Ectodermal cell (in vitro differentiated cells): ENCODE measurements at regions not wholly inside any gene's neighbourhood (a gene's known extent, or its start where the extent isn't known, plus 50 kb on each side); places are given as distances from the start of the nearest gene placed in this dataset.
"Not testable (repeated sequence)": the region's sequence is repeated elsewhere in the genome, so short reads cannot be mapped to it uniquely, and the experiment has no call there.

Experiments
- H3K27ac ChIP-seq: 2 replicates; pipeline ENCODE4 v1.7.0; 2013; ENCODE audit warnings: mild to moderate bottlenecking, low read depth, low read length; ENCODE audit not compliant: insufficient read depth, poor library complexity, severe bottlenecking
- H3K27me3 ChIP-seq: 2 replicates; pipeline ENCODE4 v1.7.0; 2013; ENCODE audit warnings: mild to moderate bottlenecking, low read length; ENCODE audit not compliant: insufficient read depth, control insufficient read depth, poor library complexity, severe bottlenecking
- H3K36me3 ChIP-seq: one replicate; pipeline ENCODE4 v1.7.0; 2013; ENCODE audit warnings: low read length; ENCODE audit not compliant: control insufficient read depth, insufficient read depth
- H3K4me1 ChIP-seq: one replicate; pipeline ENCODE4 v1.7.0; 2013; ENCODE audit warnings: low read length; ENCODE audit not compliant: control insufficient read depth, insufficient read depth
- H3K4me3 ChIP-seq: 2 replicates; pipeline ENCODE4 v1.7.0; 2013; ENCODE audit warnings: low read depth, low read length, control low read depth; ENCODE audit not compliant: insufficient read depth
- H3K9me3 ChIP-seq: 2 replicates; pipeline ENCODE4 v1.7.0; 2013; ENCODE audit warnings: mild to moderate bottlenecking, low read length, moderate library complexity; ENCODE audit not compliant: control insufficient read depth
- WGBS, 2 experiments: methylation state at CpG; one replicate each; pipeline ENCODE4 v1.1.7; 2013; ENCODE audit warnings: missing lambda C conversion rate in 2 of 2; 5-methylcytosine and 5-hydroxymethylcytosine counted together

GRCh38 chr4:188989371-188989770 is 850.1 kb downstream of the TRIML1 start:
- Histone ChIP-seq H3K4me1 (no peaks in the 10 kb centered on the region), H3K4me3 (no peak overlapping the region), H3K9me3 (no peaks in the 10 kb centered on the region), H3K27ac (no peak overlapping the region), H3K27me3 (no peaks in the 10 kb centered on the region), H3K36me3 (no peaks in the 10 kb centered on the region)
- WGBS, 2 experiments = 89 to 95% methylated on average over 3 of the region's 3 CpGs

GRCh38 chr4:188992706-188993105 is 853.5 kb downstream of the TRIML1 start:
- Histone ChIP-seq H3K36me3 (no peaks in the 10 kb centered on the region), H3K4me3 (no peak overlapping the region), H3K27ac (no peak overlapping the region), H3K4me1 (no peaks in the 10 kb centered on the region), H3K27me3 (no peaks in the 10 kb centered on the region), H3K9me3 (no peaks in the 10 kb centered on the region)
- 91 to 100% methylated on average over 1 of the region's 1 CpG for WGBS, 2 experiments

- H3K4me3 ChIP-seq = no peak overlapping the region
- H3K27me3 ChIP-seq = no peaks in the 10 kb centered on the region
- H3K9me3 ChIP-seq = no peaks in the 10 kb centered on the region
- H3K36me3 ChIP-seq = no peaks in the 10 kb centered on the region
- H3K27ac ChIP-seq = no peak overlapping the region
- WGBS, 2 experiments = 91 to 94% methylated on average over 6 of the region's 6 CpGs
- no peaks in the 10 kb centered on the region for H3K4me1 ChIP-seq
Measured at GRCh38 chr4:188993871-188994270, 854.6 kb downstream of the TRIML1 start.

- no peak overlapping the region for H3K4me3 ChIP-seq
- whole genome bisulfite sequencing, 2 experiments = 96% methylated on average over 12 of the region's 12 CpGs
- H3K4me1 ChIP-seq = no peaks in the 10 kb centered on the region
- no peaks in the 10 kb centered on the region for H3K27me3 ChIP-seq
- no peaks in the 10 kb centered on the region for H3K36me3 ChIP-seq
- H3K27ac ChIP-seq = no peak overlapping the region
- H3K9me3 ChIP-seq = no peaks in the 10 kb centered on the region
Measured at GRCh38 chr4:189001283-189001970, 862.2 kb downstream of the TRIML1 start.

GRCh38 chr4:189001971-189002450 is 862.8 kb downstream of the TRIML1 start:
- H3K36me3 ChIP-seq = no peaks in the 10 kb centered on the region
- no peaks in the 10 kb centered on the region for H3K4me1 ChIP-seq
- no peaks in the 10 kb centered on the region for H3K27me3 ChIP-seq
- H3K4me3 ChIP-seq = no peak overlapping the region
- WGBS, 2 experiments = 96% methylated on average over 15 of the region's 15 CpGs
- no peaks in the 10 kb centered on the region for H3K9me3 ChIP-seq
- H3K27ac ChIP-seq = no peak overlapping the region

- Histone ChIP-seq H3K27ac (no peak overlapping the region), H3K36me3 (no peaks in the 10 kb centered on the region), H3K4me1 (no peaks in the 10 kb centered on the region), H3K9me3 (no peaks in the 10 kb centered on the region), H3K27me3 (no peaks in the 10 kb centered on the region), H3K4me3 (no peak overlapping the region)
- WGBS, 2 experiments = 95 to 96% methylated on average over 10 of the region's 10 CpGs
Measured at GRCh38 chr4:189002475-189002874, 863.2 kb downstream of the TRIML1 start.

- not testable (repeated sequence) for H3K4me1 ChIP-seq, H3K27ac ChIP-seq, H3K4me3 ChIP-seq, H3K36me3 ChIP-seq, H3K27me3 ChIP-seq, H3K9me3 ChIP-seq
- WGBS, 2 experiments = 92 to 95% methylated on average over 19 to 21 of the region's 27 CpGs
Measured at GRCh38 chr4:189010452-189011217, 871.4 kb downstream of the TRIML1 start.

- 74 to 76% methylated on average over 5 of the region's 5 CpGs for WGBS, 2 experiments
- H3K4me1 ChIP-seq = no peaks in the 10 kb centered on the region
- H3K9me3 ChIP-seq = no peaks in the 10 kb centered on the region
- no peaks in the 10 kb centered on the region for H3K36me3 ChIP-seq
- no peaks in the 10 kb centered on the region for H3K27me3 ChIP-seq
- H3K27ac ChIP-seq = no peak overlapping the region
- H3K4me3 ChIP-seq = no peak overlapping the region
Measured at GRCh38 chr4:189021831-189022230, 882.6 kb downstream of the TRIML1 start.

GRCh38 chr4:189022440-189023035 is 883.3 kb downstream of the TRIML1 start:
- Histone ChIP-seq H3K4me3 (no peak overlapping the region), H3K4me1 (no peaks in the 10 kb centered on the region), H3K9me3 (no peaks in the 10 kb centered on the region), H3K36me3 (no peaks in the 10 kb centered on the region), H3K27me3 (no peaks in the 10 kb centered on the region), H3K27ac (no peak overlapping the region)
- WGBS, 2 experiments = 91 to 95% methylated on average over 4 of the region's 4 CpGs

GRCh38 chr4:189029976-189030504 is 890.8 kb downstream of the TRIML1 start:
- Histone ChIP-seq H3K36me3 (no peaks in the 10 kb centered on the region), H3K4me1 (no peaks in the 10 kb centered on the region), H3K27ac (no peak overlapping the region), H3K4me3 (no peak overlapping the region), H3K9me3 (no peaks in the 10 kb centered on the region), H3K27me3 (no peaks in the 10 kb centered on the region)
- 84 to 86% methylated on average over 9 of the region's 9 CpGs for WGBS, 2 experiments
